Smooth muscle cell (in vitro differentiated cells): ENCODE measurements at regions not wholly inside any gene's neighbourhood (a gene's known extent, or its start where the extent isn't known, plus 50 kb on each side); places are given as distances from the start of the nearest gene placed in this dataset.

Source experiments
- DNase-seq: peaks from one replicate; lab custom pipeline; 2025; ENCODE audit not compliant: unreplicated experiment; lab: John Stamatoyannopoulos, UW
- H2AFZ ChIP-seq: fragments of 200-600 bp; sonication (generic); 2 replicates; pipeline ENCODE4 v1.6.0; 2016; ENCODE audit warnings: antibody characterized with exemption, low read depth, mild to moderate bottlenecking
- H3F3A ChIP-seq: fragments of 200-600 bp; sonication (generic); 2 replicates; pipeline ENCODE4 v1.6.0; 2017; ENCODE audit warnings: antibody characterized with exemption, low read depth
- H3K27ac ChIP-seq: fragments of 200-600 bp; sonication (generic); 2 replicates; pipeline ENCODE4 v1.5.1; 2016; ENCODE audit warnings: low read depth, mild to moderate bottlenecking
- H3K27me3 ChIP-seq: fragments of 200-600 bp; sonication (generic); 2 replicates; pipeline ENCODE4 v1.6.1; 2016; ENCODE audit warnings: low read depth, mild to moderate bottlenecking
- H3K36me3 ChIP-seq: fragments of 200-600 bp; sonication (generic); 2 replicates; pipeline ENCODE4 v1.5.1; 2016; ENCODE audit warnings: low read depth
- H3K4me1 ChIP-seq: fragments of 200-600 bp; sonication (generic); 2 replicates; pipeline ENCODE4 v1.5.1; 2016; ENCODE audit warnings: low read depth
- H3K4me2 ChIP-seq: fragments of 200-600 bp; sonication (generic); 2 replicates; pipeline ENCODE4 v1.6.0; 2016; ENCODE audit warnings: mild to moderate bottlenecking
- H3K4me3 ChIP-seq: fragments of 200-600 bp; sonication (generic); 2 replicates; pipeline ENCODE4 v1.5.1; 2016; ENCODE audit warnings: mild to moderate bottlenecking
- H3K79me2 ChIP-seq: fragments of 200-600 bp; sonication (generic); 2 replicates; pipeline ENCODE4 v1.6.0; 2016; ENCODE audit warnings: low read depth, mild to moderate bottlenecking
- H3K9ac ChIP-seq: fragments of 200-600 bp; sonication (generic); 2 replicates; pipeline ENCODE4 v1.6.0; 2016; ENCODE audit warnings: low read depth
- H3K9me3 ChIP-seq: fragments of 200-600 bp; sonication (generic); replicated peaks from 2 replicates; pipeline ENCODE4 v1.5.1; 2016; ENCODE audit warnings: low read depth
- H4K20me1 ChIP-seq: fragments of 200-600 bp; sonication (generic); 2 replicates; pipeline ENCODE4 v1.6.0; 2016; ENCODE audit warnings: low read depth
- WGBS: methylation state at CpG from one replicate; pipeline ENCODE4 v1.1.7; 2016; ENCODE audit warnings: low lambda C conversion rate; 5-methylcytosine and 5-hydroxymethylcytosine counted together
- TF ChIP-seq, protein P1 (sequence below): fragments of 200-600 bp; sonication (generic); IDR thresholded peaks from 2 replicates; pipeline ENCODE4 v1.5.1; 2017; ENCODE audit warnings: borderline replicate concordance, mild to moderate bottlenecking, antibody characterized with exemption; ENCODE audit not compliant: insufficient read depth, poor library complexity, severe bottlenecking

DNA sequence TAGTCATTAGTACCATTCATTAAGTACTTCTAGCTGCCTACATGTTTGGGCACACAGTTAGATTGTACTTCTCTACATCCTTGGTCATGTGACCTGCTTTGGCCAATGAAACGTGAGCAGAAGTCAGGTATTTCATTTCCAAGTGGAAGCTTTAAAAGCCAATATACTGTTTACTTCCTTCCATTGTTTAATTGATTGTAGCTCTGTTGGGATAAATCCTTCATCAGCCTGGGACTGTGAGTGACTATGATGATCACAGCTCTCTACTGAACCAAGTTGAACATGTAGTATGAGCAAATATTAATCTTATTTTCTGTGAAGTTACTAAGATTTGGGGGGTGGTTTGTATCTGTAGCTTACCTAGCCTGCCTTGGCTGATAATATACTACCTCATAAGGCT, 116.5 kb upstream of the ROPN1 start:
- TF ChIP-seq, protein P1, sequence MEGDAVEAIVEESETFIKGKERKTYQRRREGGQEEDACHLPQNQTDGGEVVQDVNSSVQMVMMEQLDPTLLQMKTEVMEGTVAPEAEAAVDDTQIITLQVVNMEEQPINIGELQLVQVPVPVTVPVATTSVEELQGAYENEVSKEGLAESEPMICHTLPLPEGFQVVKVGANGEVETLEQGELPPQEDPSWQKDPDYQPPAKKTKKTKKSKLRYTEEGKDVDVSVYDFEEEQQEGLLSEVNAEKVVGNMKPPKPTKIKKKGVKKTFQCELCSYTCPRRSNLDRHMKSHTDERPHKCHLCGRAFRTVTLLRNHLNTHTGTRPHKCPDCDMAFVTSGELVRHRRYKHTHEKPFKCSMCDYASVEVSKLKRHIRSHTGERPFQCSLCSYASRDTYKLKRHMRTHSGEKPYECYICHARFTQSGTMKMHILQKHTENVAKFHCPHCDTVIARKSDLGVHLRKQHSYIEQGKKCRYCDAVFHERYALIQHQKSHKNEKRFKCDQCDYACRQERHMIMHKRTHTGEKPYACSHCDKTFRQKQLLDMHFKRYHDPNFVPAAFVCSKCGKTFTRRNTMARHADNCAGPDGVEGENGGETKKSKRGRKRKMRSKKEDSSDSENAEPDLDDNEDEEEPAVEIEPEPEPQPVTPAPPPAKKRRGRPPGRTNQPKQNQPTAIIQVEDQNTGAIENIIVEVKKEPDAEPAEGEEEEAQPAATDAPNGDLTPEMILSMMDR = no peak
- Histone ChIP-seq H3K9ac (no peak overlapping the region), H3K27me3 (no peaks in the 10 kb centered on the region), H2AFZ (no peak overlapping the region), H3K4me1 (peaks cover 7% of the 10 kb centered on the region), H3K27ac (no peak overlapping the region), H3K36me3 (no peaks in the 10 kb centered on the region), H4K20me1 (peaks cover 14% of the 10 kb centered on the region), H3K9me3 (no peaks in the 10 kb centered on the region), H3F3A (peaks cover 33% of the 10 kb centered on the region), H3K4me2 (no peak overlapping the region), H3K4me3 (no peak overlapping the region), H3K79me2 (peaks cover 15% of the 10 kb centered on the region)
- DNase-seq = no peak
- 98% methylated on average over 1 of the region's 1 CpG for WGBS

DNA sequence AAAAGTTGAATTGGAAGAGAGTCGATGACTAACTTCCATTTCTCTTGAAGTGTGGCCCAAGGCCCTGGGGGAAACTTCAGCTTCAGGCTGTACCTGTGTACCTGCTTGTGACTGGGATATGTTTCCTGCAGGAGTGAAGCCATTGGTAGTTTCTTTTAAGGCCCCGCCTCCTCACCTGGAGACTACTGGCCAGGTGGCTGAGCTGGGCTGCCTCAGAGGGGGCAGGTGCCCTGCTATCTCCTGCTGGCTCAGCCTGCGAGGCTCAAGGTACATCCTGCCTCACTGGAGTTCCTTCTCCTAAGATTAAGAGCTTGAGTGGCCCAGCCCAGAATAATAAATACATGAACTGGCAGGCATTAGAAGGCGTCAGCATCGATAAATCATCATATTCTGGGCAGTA, 121.6 kb upstream of the ROPN1 start:
- H3F3A ChIP-seq = peaks cover 15% of the 10 kb centered on the region
- H3K9me3 ChIP-seq = no peaks in the 10 kb centered on the region
- H3K4me2 ChIP-seq = no peak overlapping the region
- 95% methylated on average over 5 of the region's 5 CpGs for WGBS
- peaks cover 15% of the 10 kb centered on the region for H3K79me2 ChIP-seq
- DNase-seq = no peak
- no peaks in the 10 kb centered on the region for H3K36me3 ChIP-seq
- H2AFZ ChIP-seq = no peak overlapping the region
- H3K4me3 ChIP-seq = no peak overlapping the region
- no peak overlapping the region for H3K9ac ChIP-seq
- no peaks in the 10 kb centered on the region for H3K4me1 ChIP-seq
- H4K20me1 ChIP-seq = peaks cover 8% of the 10 kb centered on the region
- no peaks in the 10 kb centered on the region for H3K27me3 ChIP-seq
- TF ChIP-seq, protein P1 = no peak
- H3K27ac ChIP-seq = no peak overlapping the region

DNA sequence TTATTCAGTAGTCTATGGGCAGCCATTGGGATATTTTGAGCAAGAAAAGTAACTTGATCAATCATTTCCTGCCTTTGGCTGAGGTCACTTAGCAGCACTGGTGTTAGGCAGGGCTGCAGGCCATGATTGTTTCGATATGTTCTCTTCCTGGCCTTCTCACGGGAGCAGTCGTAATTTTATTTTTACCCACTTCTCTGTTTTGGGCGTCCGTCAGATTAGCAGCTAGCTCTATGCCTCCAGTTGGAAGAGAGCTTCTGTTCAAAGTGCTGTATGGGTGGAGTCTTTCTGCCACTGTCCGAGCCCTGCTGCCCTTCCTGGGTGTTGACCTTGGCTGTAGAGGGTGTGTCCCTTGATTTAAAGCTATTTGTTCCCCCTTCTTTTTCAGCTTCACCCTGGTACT, 123.4 kb upstream of the ROPN1 start:
- Histone ChIP-seq H2AFZ (no peak overlapping the region), H3K4me1 (no peaks in the 10 kb centered on the region), H3K4me3 (no peak overlapping the region), H3K4me2 (no peak overlapping the region), H3K27me3 (no peaks in the 10 kb centered on the region), H3K36me3 (no peaks in the 10 kb centered on the region), H4K20me1 (peaks cover 15% of the 10 kb centered on the region), H3K9me3 (no peaks in the 10 kb centered on the region), H3K79me2 (peaks cover 6% of the 10 kb centered on the region), H3F3A (peaks cover 22% of the 10 kb centered on the region), H3K27ac (no peak overlapping the region), H3K9ac (no peak overlapping the region)
- no peak for DNase-seq
- TF ChIP-seq, protein P1 = no peak
- 94% methylated on average over 6 of the region's 6 CpGs for WGBS

DNA sequence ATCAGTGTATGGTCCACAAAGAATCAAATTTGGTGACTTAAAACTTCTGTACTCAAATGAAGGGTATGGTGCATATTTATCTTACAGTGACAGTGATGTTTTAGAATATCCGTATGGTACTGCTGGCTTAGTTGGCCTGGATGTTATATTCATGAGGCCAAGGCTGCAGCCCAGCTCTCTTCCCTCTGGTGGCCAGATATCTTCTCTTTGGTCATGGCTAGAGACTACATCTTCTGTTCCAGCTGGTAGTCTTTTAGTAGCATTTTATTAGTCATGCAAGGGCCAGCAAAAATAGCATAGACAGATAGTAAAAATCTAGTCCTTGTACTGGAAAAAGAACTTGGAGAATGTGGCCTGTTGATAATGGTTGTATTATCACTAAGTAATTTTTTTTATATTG, 124.0 kb upstream of the ROPN1 start:
- Histone ChIP-seq H3K9me3 (no peaks in the 10 kb centered on the region), H2AFZ (no peak overlapping the region), H3K36me3 (no peaks in the 10 kb centered on the region), H3K4me2 (no peak overlapping the region), H3K27me3 (no peaks in the 10 kb centered on the region), H3K9ac (no peak overlapping the region), H3F3A (peaks cover 22% of the 10 kb centered on the region), H3K4me3 (no peak overlapping the region), H3K4me1 (no peaks in the 10 kb centered on the region), H3K27ac (no peak overlapping the region), H4K20me1 (peaks cover 15% of the 10 kb centered on the region), H3K79me2 (peaks cover 12% of the 10 kb centered on the region)
- no peak for DNase-seq
- WGBS = 69% methylated on average over 1 of the region's 1 CpG
- TF ChIP-seq, protein P1 = no peak
